H1 (cell line): ENCODE measurements at regions not wholly inside any gene's neighbourhood (a gene's known extent, or its start where the extent isn't known, plus 50 kb on each side); places are given as distances from the start of the nearest gene placed in this dataset.

Experiments used
- CTCF ChIA-PET: fragments of 300-600 bp; sonication (Branson Sonifier 250); formaldehyde crosslinking; loops from one replicate; lab custom pipeline; 2021; ENCODE audit not compliant: partially characterized antibody; lab: Charles Lee
- POLR2A ChIA-PET: fragments of 300-600 bp; sonication (Branson Sonifier 250); formaldehyde crosslinking; loops from one replicate; lab custom pipeline; 2021; ENCODE audit warnings: inconsistent platforms; ENCODE audit not compliant: partially characterized antibody; lab: Charles Lee
- DNase-seq, 2 experiments: peaks; one replicate each; pipeline versions ENCODE4 v3.0.0 to v3.0.0-alpha.2; 2010 to 2022; ENCODE audit warnings: low spot score in 2 of 2, low read depth in 1 of 2, mixed read lengths in 1 of 2
- FAIRE-seq: peaks from 2 replicates; lab custom pipeline; 2011; peaks lifted over from hg19 to GRCh38; lab: Jason Lieb, UNC
- H2AFZ ChIP-seq: 2 replicates; pipeline ENCODE4 v1.8.1; 2012; ENCODE audit warnings: low read length, inconsistent platforms
- H2AK5ac ChIP-seq: 2 replicates; pipeline ENCODE4 v1.6.1; 2013; ENCODE audit warnings: low read depth, low read length
- H2BK120ac ChIP-seq: replicated peaks from 2 replicates; pipeline ENCODE3; 2013; ENCODE audit warnings: low read depth, low read length, inconsistent platforms
- H2BK12ac ChIP-seq: 2 replicates; pipeline ENCODE4 v1.6.1; 2013; ENCODE audit warnings: low read depth, low read length
- H2BK15ac ChIP-seq: 2 replicates; pipeline ENCODE4 v1.6.1; 2013; ENCODE audit warnings: low read length
- H2BK20ac ChIP-seq: 2 replicates; pipeline ENCODE4 v1.6.1; 2013; ENCODE audit warnings: low read length
- H2BK5ac ChIP-seq: 2 replicates; pipeline ENCODE4 v1.6.1; 2013; ENCODE audit warnings: low read depth, low read length
- H3K14ac ChIP-seq: 2 replicates; pipeline ENCODE4 v1.6.1; 2013; ENCODE audit warnings: inconsistent platforms; ENCODE audit not compliant: insufficient read length
- H3K18ac ChIP-seq: 2 replicates; pipeline ENCODE4 v1.6.1; 2013; ENCODE audit warnings: low read length; ENCODE audit errors: extremely low read depth
- H3K23ac ChIP-seq: 2 replicates; pipeline ENCODE4 v1.6.1; 2013; ENCODE audit warnings: inconsistent platforms; ENCODE audit not compliant: insufficient read length
- H3K23me2 ChIP-seq: 2 replicates; pipeline ENCODE4 v1.6.1; 2013; ENCODE audit warnings: low read depth, low read length
- H3K27ac ChIP-seq: 2 replicates; pipeline ENCODE4 v1.6.1; 2011; ENCODE audit warnings: low read depth, low read length, inconsistent platforms
- H3K27me3 ChIP-seq, 4 experiments: replicated peaks in 1 of 4; 1 replicate in 1 of 4; 2 replicates in 3 of 4; pipeline versions ENCODE4 v1.6.1 to v1.8.1; 2011 to 2013; ENCODE audit warnings: low read length in 3 of 4, mild to moderate bottlenecking in 3 of 4, inconsistent platforms in 2 of 4, mixed read lengths in 2 of 4, moderate library complexity in 1 of 4; ENCODE audit not compliant: control insufficient read depth in 3 of 4, insufficient read depth in 3 of 4; ENCODE audit errors: extremely low read depth in 1 of 4
- H3K36me3 ChIP-seq, 4 experiments: 2 replicates each; pipeline versions ENCODE4 v1.6.1 to v1.8.1; 2011 to 2013; ENCODE audit warnings: mild to moderate bottlenecking in 4 of 4, low read length in 3 of 4, moderate library complexity in 2 of 4, control low read depth in 1 of 4, inconsistent platforms in 1 of 4; ENCODE audit not compliant: insufficient read depth in 4 of 4, control insufficient read depth in 2 of 4
- H3K4ac ChIP-seq: replicated peaks from 2 replicates; pipeline ENCODE3; 2013; ENCODE audit warnings: low read length, low read depth, mixed read lengths, inconsistent platforms; ENCODE audit not compliant: insufficient read length
- H3K4me1 ChIP-seq, 4 experiments: replicated peaks in 1 of 4; 1 replicate in 1 of 4; 2 replicates in 3 of 4; pipeline versions ENCODE4 v1.6.1 to v1.8.1; 2011 to 2013; ENCODE audit warnings: low read length in 3 of 4, inconsistent platforms in 2 of 4, mixed read lengths in 1 of 4; ENCODE audit not compliant: insufficient read depth in 4 of 4, control insufficient read depth in 3 of 4
- H3K4me2 ChIP-seq, 2 experiments: 2 replicates each; pipeline versions ENCODE4 v1.6.1 to v1.8.1; 2011 to 2013; ENCODE audit warnings: low read depth in 2 of 2, low read length in 2 of 2, control low read depth in 1 of 2, inconsistent platforms in 1 of 2, mild to moderate bottlenecking in 1 of 2; ENCODE audit not compliant: insufficient read depth in 1 of 2
- H3K4me3 ChIP-seq, 4 experiments: fragments of 200-600, 300-600 bp in 1 of 4; sonication (generic), shearing (Covaris generic), sonication (Bioruptor Twin) in 1 of 4; 2 replicates each; pipeline versions ENCODE4 v1.5.1 to v1.8.1; 2011 to 2016; ENCODE audit warnings: low read length in 4 of 4, low read depth in 3 of 4, control low read depth in 2 of 4, inconsistent platforms in 2 of 4, mild to moderate bottlenecking in 2 of 4, mixed read lengths in 1 of 4, moderate library complexity in 1 of 4; ENCODE audit not compliant: insufficient read depth in 2 of 4; ENCODE audit errors: extremely low read depth in 1 of 4
- H3K56ac ChIP-seq: replicated peaks from 2 replicates; pipeline ENCODE3; 2013; ENCODE audit warnings: low read depth, mild to moderate bottlenecking, mixed read lengths, low read length, inconsistent platforms; ENCODE audit not compliant: insufficient read length
- H3K79me1 ChIP-seq: 2 replicates; pipeline ENCODE4 v1.6.1; 2013; ENCODE audit warnings: low read depth, low read length, control low read depth
- H3K79me2 ChIP-seq, 2 experiments: 2 replicates each; pipeline versions ENCODE4 v1.6.1 to v1.8.1; 2012 to 2013; ENCODE audit warnings: low read length in 2 of 2, mild to moderate bottlenecking in 2 of 2, inconsistent platforms in 1 of 2; ENCODE audit not compliant: insufficient read depth in 2 of 2, control insufficient read depth in 1 of 2
- H3K9ac ChIP-seq, 4 experiments: replicated peaks in 1 of 4; 1 replicate in 1 of 4; 2 replicates in 3 of 4; pipeline versions ENCODE4 v1.6.1 to v1.8.1; 2011 to 2013; ENCODE audit warnings: low read depth in 3 of 4, low read length in 3 of 4, control low read depth in 2 of 4, mild to moderate bottlenecking in 2 of 4, moderate library complexity in 2 of 4, inconsistent platforms in 1 of 4; ENCODE audit errors: extremely low read depth in 1 of 4
- H3K9me3 ChIP-seq, 2 experiments: 2 replicates each; pipeline versions ENCODE4 v1.6.1 to v1.8.1; 2012 to 2013; ENCODE audit warnings: mild to moderate bottlenecking in 2 of 2, moderate library complexity in 2 of 2, control low read depth in 1 of 2, inconsistent platforms in 1 of 2, low read depth in 1 of 2, low read length in 1 of 2, mixed read lengths in 1 of 2; ENCODE audit not compliant: insufficient read depth in 2 of 2
- H4K20me1 ChIP-seq, 2 experiments: replicated peaks in 1 of 2; 2 replicates each; pipeline versions ENCODE3 to v1.8.1; 2011 to 2013; ENCODE audit warnings: inconsistent platforms in 2 of 2, low read length in 2 of 2, mild to moderate bottlenecking in 1 of 2; ENCODE audit not compliant: insufficient read depth in 2 of 2, control insufficient read depth in 1 of 2
- H4K5ac ChIP-seq: 2 replicates; pipeline ENCODE4 v1.6.1; 2013; ENCODE audit warnings: low read length, low read depth, mixed read lengths, inconsistent platforms; ENCODE audit not compliant: insufficient read length
- H4K8ac ChIP-seq: 2 replicates; pipeline ENCODE4 v1.8.0; 2013; ENCODE audit warnings: mild to moderate bottlenecking, moderate library complexity, low read length, inconsistent platforms; ENCODE audit not compliant: insufficient read depth; ENCODE audit errors: extremely low read depth
- H4K91ac ChIP-seq: replicated peaks from 2 replicates; pipeline ENCODE3; 2013; ENCODE audit warnings: low read length, mixed read lengths, inconsistent platforms; ENCODE audit not compliant: insufficient read length
- ASH2L ChIP-seq: fragments of 200-600, 300-600 bp; sonication (generic); IDR thresholded peaks from one replicate; pipeline ENCODE4 v1.7.1; 2017; ENCODE audit warnings: low read length
- CEBPB ChIP-seq: IDR thresholded peaks from 2 replicates; pipeline ENCODE4 v1.6.1; 2012; ENCODE audit warnings: low read depth, low read length
- CHD1 ChIP-seq: IDR thresholded peaks from 2 replicates; pipeline ENCODE4 v1.6.1; 2012; ENCODE audit warnings: low read depth, low read length, improper control_type of control experiment
- CREB1 ChIP-seq: IDR thresholded peaks from 2 replicates; pipeline ENCODE4 v1.6.1; 2012; ENCODE audit warnings: inconsistent platforms
- EZH2 ChIP-seq: fragments of 200-600 bp; sonication (generic); IDR thresholded peaks from 2 replicates; pipeline ENCODE4 v1.7.1; 2012; ENCODE audit warnings: low read depth, mild to moderate bottlenecking, moderate library complexity, low read length, inconsistent platforms; ENCODE audit not compliant: severe bottlenecking
- GABPA ChIP-seq: IDR thresholded peaks from 2 replicates; pipeline ENCODE4 v1.6.1; 2011; ENCODE audit warnings: mild to moderate bottlenecking, low read length, moderate library complexity, borderline replicate concordance; ENCODE audit not compliant: insufficient read depth
- RFX5 ChIP-seq: IDR thresholded peaks from 2 replicates; pipeline ENCODE4 v1.6.1; 2011; ENCODE audit warnings: low read depth, low read length, improper control_type of control experiment, borderline replicate concordance
- RXRA ChIP-seq: IDR thresholded peaks from 2 replicates; pipeline ENCODE4 v1.6.1; 2011; ENCODE audit warnings: low read depth, mild to moderate bottlenecking, low read length, moderate library complexity; ENCODE audit not compliant: insufficient read depth
- SIRT6 ChIP-seq: IDR thresholded peaks from one replicate; pipeline ENCODE4 v1.7.1; 2012; ENCODE audit warnings: low read length, inconsistent platforms
- SP1 ChIP-seq: IDR thresholded peaks from 2 replicates; pipeline ENCODE4 v1.6.1; 2011; ENCODE audit warnings: low read depth, low read length
- SRF ChIP-seq: IDR thresholded peaks from 2 replicates; pipeline ENCODE4 v1.6.1; 2011; ENCODE audit warnings: mild to moderate bottlenecking, low read depth, low read length, moderate library complexity
- ZNF274 ChIP-seq: IDR thresholded peaks from 2 replicates; pipeline ENCODE4 v1.7.0; 2012; ENCODE audit warnings: low read length, borderline replicate concordance; ENCODE audit errors: extremely low read depth
- WGBS, 2 experiments: shearing (Covaris generic) in 1 of 2; methylation state at CpG; one replicate each; pipeline versions ENCODE4 v1.1.6 to v1.1.7; 2013 to 2015; ENCODE audit warnings: low lambda C conversion rate in 2 of 2, mixed read lengths in 2 of 2, inconsistent platforms in 1 of 2, low coverage in 1 of 2, missing lambda C conversion rate in 1 of 2; ENCODE audit not compliant: insufficient replicate concordance in 2 of 2, insufficient coverage in 1 of 2, insufficient read length in 1 of 2; ENCODE audit errors: extremely low coverage in 1 of 2, missing lambda C conversion rate in 1 of 2; 5-methylcytosine and 5-hydroxymethylcytosine counted together
- TF ChIP-seq, protein P1 (sequence below): IDR thresholded peaks from 2 replicates; pipeline ENCODE4 v1.6.1; 2011; ENCODE audit warnings: low read length, improper control_type of control experiment

DNA sequence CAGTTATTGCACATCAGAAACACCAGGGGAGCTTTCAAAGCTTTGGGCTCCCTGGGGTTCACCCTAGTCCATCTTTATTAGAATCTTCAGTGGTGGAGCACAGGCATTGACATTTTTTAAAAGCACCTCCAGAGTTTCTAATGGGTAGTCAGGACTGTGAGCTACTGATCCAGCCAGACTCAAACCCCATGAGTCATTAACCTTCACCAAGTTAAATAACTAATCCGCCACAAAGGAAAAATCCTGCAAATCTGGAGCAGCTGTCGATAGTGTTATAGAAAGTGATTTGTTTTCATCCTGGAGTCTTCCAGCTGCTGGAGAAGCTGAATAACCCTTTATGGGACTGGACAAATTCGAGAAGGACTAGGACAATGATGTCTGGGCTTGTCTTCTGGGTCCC is 93.2 kb upstream of the PIRT start:
- H4K8ac ChIP-seq: no peak overlapping the region
- H3K4me3 ChIP-seq: no peak overlapping the region
- no peaks in the 10 kb centered on the region for H3K79me2 ChIP-seq
- 0 out of 4 replicates have a peak, but pooled peaks cover 0 to 2% of the 10 kb centered on the region in 2 experiments for H3K9me3 ChIP-seq
- H4K91ac ChIP-seq: no peak overlapping the region
- ChIA-PET POLR2A (no interaction called here), CTCF (interaction anchor here (0.6 to 1.9 kb wide), 4 partner anchors 15 to 214 kb away, joined by 3 to 7 read pairs (median 4); no protein-coding TSS in a partner anchor)
- no peaks in the 10 kb centered on the region for H4K20me1 ChIP-seq
- no peak overlapping the region for H4K5ac ChIP-seq
- H3K23me2 ChIP-seq: no peaks in the 10 kb centered on the region
- H2AK5ac ChIP-seq: no peak overlapping the region
- H3K18ac ChIP-seq: no peak overlapping the region
- H3K79me1 ChIP-seq: no peaks in the 10 kb centered on the region
- H2BK120ac ChIP-seq: no peak overlapping the region
- FAIRE-seq (no peak), DNase-seq (no peak)
- 96% methylated on average over 3 of the region's 3 CpGs; no CpG with 5 or more reads in 1 of the 2 experiments for WGBS, 2 experiments
- no peak overlapping the region for H2AFZ ChIP-seq
- no peak overlapping the region for H2BK20ac ChIP-seq
- no peaks in the 10 kb centered on the region for H3K27me3 ChIP-seq
- H2BK12ac ChIP-seq: no peak overlapping the region
- no peak overlapping the region for H3K27ac ChIP-seq
- H3K36me3 ChIP-seq: no peaks in the 10 kb centered on the region; a peak in 1 of 8 replicates
- no peak overlapping the region for H3K23ac ChIP-seq
- no peak overlapping the region for H3K14ac ChIP-seq
- peaks cover 0 to 2% (median 0%) of the 10 kb centered on the region in 4 experiments; a peak in 2 of 7 replicates for H3K4me1 ChIP-seq
- H2BK15ac ChIP-seq: no peak overlapping the region
- no peak overlapping the region for H3K9ac ChIP-seq
- no peak overlapping the region for H3K4ac ChIP-seq
- no peak overlapping the region for H2BK5ac ChIP-seq
- H3K4me2 ChIP-seq: no peak overlapping the region
- H3K56ac ChIP-seq: no peak overlapping the region
- TF ChIP-seq CHD1: no peak
- TF ChIP-seq SIRT6: no peak
- no peak for TF ChIP-seq ASH2L
- TF ChIP-seq RXRA: no peak
- TF ChIP-seq, protein P1, sequence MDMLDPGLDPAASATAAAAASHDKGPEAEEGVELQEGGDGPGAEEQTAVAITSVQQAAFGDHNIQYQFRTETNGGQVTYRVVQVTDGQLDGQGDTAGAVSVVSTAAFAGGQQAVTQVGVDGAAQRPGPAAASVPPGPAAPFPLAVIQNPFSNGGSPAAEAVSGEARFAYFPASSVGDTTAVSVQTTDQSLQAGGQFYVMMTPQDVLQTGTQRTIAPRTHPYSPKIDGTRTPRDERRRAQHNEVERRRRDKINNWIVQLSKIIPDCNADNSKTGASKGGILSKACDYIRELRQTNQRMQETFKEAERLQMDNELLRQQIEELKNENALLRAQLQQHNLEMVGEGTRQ: no peak
- TF ChIP-seq ZNF274: no peak
- TF ChIP-seq SP1: no peak
- TF ChIP-seq RFX5: no peak
- no peak for TF ChIP-seq EZH2
- no peak for TF ChIP-seq GABPA
- no peak for TF ChIP-seq CEBPB
- TF ChIP-seq CREB1: no peak
- TF ChIP-seq SRF: no peak
